ENCODE measurements at regions not wholly inside any gene's neighbourhood (a gene's known extent, or its start where the extent isn't known, plus 50 kb on each side); places are given as distances from the start of the nearest gene placed in this dataset.

GRCh38 chr5:145307866-145308382 is 527.2 kb downstream of the PRELID2 start:
- no peak overlapping the region for H3K27ac ChIP-seq
- TF ChIP-seq ZFX (IDR thresholded peaks at IDR 0.05; ENCODE audit: borderline replicate concordance) (no peak), CTCF (IDR thresholded peaks at IDR 0.05) (no peak)

- no peak for TF ChIP-seq ZFX (IDR thresholded peaks at IDR 0.05; ENCODE audit: borderline replicate concordance)
- no peak for TF ChIP-seq CTCF (IDR thresholded peaks at IDR 0.05)
Observed at GRCh38 chr5:145295236-145295835, 539.8 kb downstream of the PRELID2 start.

GRCh38 chr5:145294331-145294730 is 540.8 kb downstream of the PRELID2 start:
- no peak for TF ChIP-seq ZFX (IDR thresholded peaks at IDR 0.05; ENCODE audit: borderline replicate concordance)
- no peak for TF ChIP-seq CTCF (IDR thresholded peaks at IDR 0.05)
- H3K27ac ChIP-seq = no peak overlapping the region

More at GRCh38 chr5:145295236-145295835, 539.8 kb downstream of the PRELID2 start:
- no peak overlapping the region for H3K27ac ChIP-seq

- TF ChIP-seq ZFX (IDR thresholded peaks at IDR 0.05; ENCODE audit: borderline replicate concordance) (no peak), CTCF (IDR thresholded peaks at IDR 0.05) (no peak)
- no peak overlapping the region for H3K27ac ChIP-seq
Observed at GRCh38 chr5:145293716-145294115, 541.4 kb downstream of the PRELID2 start.

- no peak for TF ChIP-seq ZFX (IDR thresholded peaks at IDR 0.05; ENCODE audit: borderline replicate concordance)
- TF ChIP-seq CTCF (IDR thresholded peaks at IDR 0.05) = no peak
- no peak overlapping the region for H3K27ac ChIP-seq
Observed at GRCh38 chr5:145292278-145292677, 542.9 kb downstream of the PRELID2 start.

GRCh38 chr5:145283141-145283810 is 551.9 kb downstream of the PRELID2 start:
- no peak overlapping the region for H3K27ac ChIP-seq
- TF ChIP-seq CTCF (IDR thresholded peaks at IDR 0.05) (no peak), ZFX (IDR thresholded peaks at IDR 0.05; ENCODE audit: borderline replicate concordance) (no peak)

GRCh38 chr5:145280806-145281205 is 554.3 kb downstream of the PRELID2 start:
- TF ChIP-seq ZFX (IDR thresholded peaks at IDR 0.05; ENCODE audit: borderline replicate concordance) (no peak), CTCF (IDR thresholded peaks at IDR 0.05) (no peak)
- H3K27ac ChIP-seq = no peak overlapping the region

Measured in 22Rv1 (cell line).